Ovary (tissue), 3 donors: ENCODE measurements at regions not wholly inside any gene's neighbourhood (a gene's known extent, or its start where the extent isn't known, plus 50 kb on each side); places are given as distances from the start of the nearest gene placed in this dataset.

Experiments
- CTCF ChIP-seq, 3 donors: fragments of 450-650 bp in 2 of 3; fragments of 200-600 bp in 1 of 3; IDR thresholded peaks; one replicate each; pipeline versions ENCODE4 v1.5.1 to v1.8.0; 2016 to 2022; ENCODE audit warnings: antibody characterized with exemption in 3 of 3, mild to moderate bottlenecking in 1 of 3
- EP300 ChIP-seq: sonication (generic); formaldehyde crosslinking; IDR thresholded peaks from one replicate; pipeline ENCODE4 v1.6.1; 2017; ENCODE audit warnings: antibody characterized with exemption
- donor health status: DM: no; HTN: no; CAD: no.

DNA sequence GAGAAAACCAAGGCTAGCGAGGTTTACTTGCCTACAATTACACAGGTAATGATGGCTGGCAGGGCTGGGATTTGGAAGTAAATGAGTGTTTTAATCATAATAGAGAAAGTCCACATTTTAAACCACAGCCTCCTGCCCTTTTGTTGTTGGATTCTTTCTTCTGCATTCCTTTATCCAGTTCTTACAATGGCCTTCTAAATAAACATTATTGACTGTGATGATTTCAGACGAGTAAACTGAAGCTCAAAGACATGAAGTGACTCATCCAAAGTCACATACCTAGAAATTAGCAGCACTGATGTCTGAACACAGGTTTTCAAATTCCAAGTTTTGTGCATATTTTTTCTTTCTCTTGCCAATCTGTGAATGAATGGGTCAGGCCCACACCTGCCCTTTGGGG, 51.2 kb upstream of the C1QTNF7 start:
- no peak for TF ChIP-seq CTCF (IDR thresholded peaks at IDR 0.05)
- TF ChIP-seq EP300: no peak
